ENCODE measurements at regions not wholly inside any gene's neighbourhood (a gene's known extent, or its start where the extent isn't known, plus 50 kb on each side); places are given as distances from the start of the nearest gene placed in this dataset.
"Not testable (repeated sequence)": the region's sequence is repeated elsewhere in the genome, so short reads cannot be mapped to it uniquely, and the experiment has no call there.

GRCh38 chr1:245058882-245059281 lies 95.9 kb upstream of the KIF26B start:
- Histone ChIP-seq H3K4me3 (no peak overlapping the region), H3K4me1 (ENCODE audit: insufficient read depth) (peaks cover 8% of the 10 kb centered on the region), H3K27ac (no peak overlapping the region), H4K20me1 (ENCODE audit: insufficient read depth, poor library complexity, severe bottlenecking) (no peaks in the 10 kb centered on the region), H3K36me3 (replicated peaks; ENCODE audit: insufficient read depth, low read depth) (no peaks in the 10 kb centered on the region), H3K4me2 (no peak overlapping the region), H2AFZ (no peak overlapping the region), H3K27me3 (no peaks in the 10 kb centered on the region), H3K9me2 (replicated peaks; ENCODE audit: insufficient read depth) (no peaks in the 10 kb centered on the region), H3K79me2 (no peaks in the 10 kb centered on the region), H3K9me3 (ENCODE audit: low read depth) (no peaks in the 10 kb centered on the region)
- TF ChIP-seq EZH2 (IDR thresholded peaks at IDR 0.05; ENCODE audit: borderline replicate concordance) = no peak
- TF ChIP-seq, protein P1, sequence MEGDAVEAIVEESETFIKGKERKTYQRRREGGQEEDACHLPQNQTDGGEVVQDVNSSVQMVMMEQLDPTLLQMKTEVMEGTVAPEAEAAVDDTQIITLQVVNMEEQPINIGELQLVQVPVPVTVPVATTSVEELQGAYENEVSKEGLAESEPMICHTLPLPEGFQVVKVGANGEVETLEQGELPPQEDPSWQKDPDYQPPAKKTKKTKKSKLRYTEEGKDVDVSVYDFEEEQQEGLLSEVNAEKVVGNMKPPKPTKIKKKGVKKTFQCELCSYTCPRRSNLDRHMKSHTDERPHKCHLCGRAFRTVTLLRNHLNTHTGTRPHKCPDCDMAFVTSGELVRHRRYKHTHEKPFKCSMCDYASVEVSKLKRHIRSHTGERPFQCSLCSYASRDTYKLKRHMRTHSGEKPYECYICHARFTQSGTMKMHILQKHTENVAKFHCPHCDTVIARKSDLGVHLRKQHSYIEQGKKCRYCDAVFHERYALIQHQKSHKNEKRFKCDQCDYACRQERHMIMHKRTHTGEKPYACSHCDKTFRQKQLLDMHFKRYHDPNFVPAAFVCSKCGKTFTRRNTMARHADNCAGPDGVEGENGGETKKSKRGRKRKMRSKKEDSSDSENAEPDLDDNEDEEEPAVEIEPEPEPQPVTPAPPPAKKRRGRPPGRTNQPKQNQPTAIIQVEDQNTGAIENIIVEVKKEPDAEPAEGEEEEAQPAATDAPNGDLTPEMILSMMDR (IDR thresholded peaks at IDR 0.05; ENCODE audit: poor library complexity) = no peak
- TF ChIP-seq EZH2phosphoT487 (IDR thresholded peaks at IDR 0.05; ENCODE audit: low read depth, severe bottlenecking, unreplicated experiment) = no peak
- WGBS (ENCODE audit: low lambda C conversion rate, missing lambda C conversion rate) = 99% methylated on average over 4 of the region's 4 CpGs
- no peak for DNase-seq (ENCODE audit: low spot score)

DNA sequence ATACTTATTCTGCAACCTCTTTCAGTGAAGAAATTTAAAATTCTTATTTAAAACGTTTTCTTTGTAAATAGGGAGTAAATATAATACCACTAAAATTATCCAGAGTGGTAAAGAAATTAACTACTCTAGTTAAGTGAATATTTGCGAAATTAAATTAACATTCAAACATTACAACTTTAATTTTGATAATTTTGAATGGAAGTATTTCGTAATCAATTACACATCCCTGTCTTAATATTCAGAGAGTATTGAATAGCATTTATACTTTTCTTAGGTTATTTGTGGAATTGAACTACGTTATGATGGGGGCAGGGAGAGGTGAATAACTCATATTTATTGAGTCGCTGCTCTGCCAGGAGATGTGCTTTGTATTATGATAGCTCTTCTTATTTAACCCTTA lies 96.3 kb upstream of the KIF26B start:
- H3K27ac ChIP-seq = no peak overlapping the region
- no peaks in the 10 kb centered on the region for H3K27me3 ChIP-seq
- no peaks in the 10 kb centered on the region for H3K9me3 ChIP-seq (ENCODE audit: low read depth)
- no peaks in the 10 kb centered on the region for H3K9me2 ChIP-seq (replicated peaks; ENCODE audit: insufficient read depth)
- no peak overlapping the region for H3K4me2 ChIP-seq
- no peaks in the 10 kb centered on the region for H4K20me1 ChIP-seq (ENCODE audit: insufficient read depth, poor library complexity, severe bottlenecking)
- WGBS (ENCODE audit: low lambda C conversion rate, missing lambda C conversion rate) = 90% methylated on average over 5 of the region's 5 CpGs
- H2AFZ ChIP-seq = no peak overlapping the region
- no peaks in the 10 kb centered on the region for H3K79me2 ChIP-seq
- H3K36me3 ChIP-seq (replicated peaks; ENCODE audit: insufficient read depth, low read depth) = no peaks in the 10 kb centered on the region
- H3K4me3 ChIP-seq = no peak overlapping the region
- TF ChIP-seq EZH2phosphoT487 (IDR thresholded peaks at IDR 0.05; ENCODE audit: low read depth, severe bottlenecking, unreplicated experiment) (no peak), EZH2 (IDR thresholded peaks at IDR 0.05; ENCODE audit: borderline replicate concordance) (no peak)
- TF ChIP-seq, protein P1 (IDR thresholded peaks at IDR 0.05; ENCODE audit: poor library complexity) = no peak
- DNase-seq (ENCODE audit: low spot score) = no peak
- peaks cover 8% of the 10 kb centered on the region for H3K4me1 ChIP-seq (ENCODE audit: insufficient read depth)

- Histone ChIP-seq H3K27ac (no peak overlapping the region), H3K4me3 (no peak overlapping the region), H3K9me2 (replicated peaks; ENCODE audit: insufficient read depth) (no peaks in the 10 kb centered on the region), H3K79me2 (no peaks in the 10 kb centered on the region), H3K36me3 (replicated peaks; ENCODE audit: insufficient read depth, low read depth) (no peaks in the 10 kb centered on the region), H3K27me3 (no peaks in the 10 kb centered on the region), H3K4me1 (ENCODE audit: insufficient read depth) (peaks cover 11% of the 10 kb centered on the region), H2AFZ (no peak overlapping the region), H3K9me3 (ENCODE audit: low read depth) (no peaks in the 10 kb centered on the region), H3K4me2 (no peak overlapping the region), H4K20me1 (ENCODE audit: insufficient read depth, poor library complexity, severe bottlenecking) (no peaks in the 10 kb centered on the region)
- no peak for TF ChIP-seq EZH2phosphoT487 (IDR thresholded peaks at IDR 0.05; ENCODE audit: low read depth, severe bottlenecking, unreplicated experiment)
- TF ChIP-seq EZH2 (IDR thresholded peaks at IDR 0.05; ENCODE audit: borderline replicate concordance) = no peak
- TF ChIP-seq, protein P1 (IDR thresholded peaks at IDR 0.05; ENCODE audit: poor library complexity) = no peak
- DNase-seq (ENCODE audit: low spot score) = no peak
- 95% methylated on average over 7 of the region's 7 CpGs for WGBS (ENCODE audit: low lambda C conversion rate, missing lambda C conversion rate)
These were observed 97.9 kb upstream of the KIF26B start for GRCh38 chr1:245056913-245057312.

- not testable (repeated sequence) for H3K36me3 ChIP-seq (replicated peaks; ENCODE audit: insufficient read depth, low read depth); H3K27ac ChIP-seq; H3K27me3 ChIP-seq; H3K79me2 ChIP-seq; H2AFZ ChIP-seq; H3K4me3 ChIP-seq; H3K9me2 ChIP-seq (replicated peaks; ENCODE audit: insufficient read depth); H3K4me2 ChIP-seq; H4K20me1 ChIP-seq (ENCODE audit: insufficient read depth, poor library complexity, severe bottlenecking); DNase-seq (ENCODE audit: low spot score); H3K9me3 ChIP-seq (ENCODE audit: low read depth)
- peaks cover 11% of the 10 kb centered on the region for H3K4me1 ChIP-seq (ENCODE audit: insufficient read depth)
- WGBS (ENCODE audit: low lambda C conversion rate, missing lambda C conversion rate) = 92% methylated on average over 5 of the region's 5 CpGs
These were observed 98.5 kb upstream of the KIF26B start for GRCh38 chr1:245056296-245056695.

Measured in hepatocyte (in vitro differentiated cells).